A549 (cell line): ENCODE measurements at regions not wholly inside any gene's neighbourhood (a gene's known extent, or its start where the extent isn't known, plus 50 kb on each side); places are given as distances from the start of the nearest gene placed in this dataset.

Experiments used
- CBX8 ChIP-seq: fragments of 200-600 bp; sonication (generic); IDR thresholded peaks from 2 replicates; pipeline ENCODE4 v1.6.1; 2016
- HES2 ChIP-seq: fragments of >200 bp; sonication (Bioruptor Twin); formaldehyde crosslinking; IDR thresholded peaks from 2 replicates; pipeline ENCODE4 v1.6.1; 2016

- TF ChIP-seq CBX8 (no peak), HES2 (no peak)
Measured at GRCh38 chr7:91811236-91811635, 69.3 kb downstream of the MTERF1 start.
